ENCODE measurements at regions not wholly inside any gene's neighbourhood (a gene's known extent, or its start where the extent isn't known, plus 50 kb on each side); places are given as distances from the start of the nearest gene placed in this dataset.

DNA sequence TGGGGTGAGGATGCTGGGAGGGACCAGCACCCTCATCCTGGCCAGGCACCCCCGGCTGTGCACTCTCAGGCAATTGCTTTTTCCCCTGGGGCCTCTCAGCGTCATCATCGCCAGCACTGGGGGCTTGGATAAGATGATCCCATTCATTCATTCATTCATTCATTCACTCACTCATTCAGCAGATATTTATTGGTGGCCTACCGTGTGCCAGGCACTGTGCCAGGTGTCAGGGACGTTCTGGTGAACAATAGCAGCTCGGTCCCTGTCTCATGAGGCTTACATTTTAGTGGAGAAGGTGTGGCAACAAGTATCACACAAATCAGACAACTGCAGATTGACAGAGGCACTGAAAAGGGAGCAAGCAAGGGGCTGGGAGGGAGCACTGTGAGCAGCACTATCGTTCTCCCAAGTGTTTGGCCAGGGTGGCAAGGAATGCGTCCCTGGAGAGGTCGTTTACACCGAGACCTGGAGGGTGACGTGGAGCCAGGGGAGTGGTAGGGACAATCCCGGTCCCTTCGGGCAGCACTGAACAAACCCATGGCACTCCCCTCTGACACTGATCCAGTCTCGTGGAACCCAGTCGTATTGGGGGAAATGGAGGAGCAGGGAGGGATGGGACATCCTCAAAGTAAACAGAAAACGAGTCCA, 124.1 kb downstream of the PAPOLA start:
- Mint-ChIP-seq H3K9me3 (ENCODE audit: low read depth) (no peaks in the 10 kb centered on the region), H3K4me1 (ENCODE audit: low read depth) (no peaks in the 10 kb centered on the region), H3K36me3 (ENCODE audit: low read depth) (no peaks in the 10 kb centered on the region)

GRCh38 chr14:96626916-96627315, 124.7 kb downstream of the PAPOLA start:
- no peak for DNase-seq (ENCODE audit: low spot score)
- no peaks in the 10 kb centered on the region for H3K9me3 Mint-ChIP-seq (ENCODE audit: low read depth)
- no peak for TF ChIP-seq CTCF (IDR thresholded peaks at IDR 0.05)
- H3K36me3 Mint-ChIP-seq (ENCODE audit: low read depth), result no peaks in the 10 kb centered on the region
- H3K4me1 Mint-ChIP-seq (ENCODE audit: low read depth), result no peaks in the 10 kb centered on the region
- no peak overlapping the region for H3K27ac Mint-ChIP-seq (ENCODE audit: unreplicated experiment)
- peaks cover 14% of the 10 kb centered on the region for H3K27me3 Mint-ChIP-seq (ENCODE audit: low read depth)
- no peak overlapping the region for H3K4me3 Mint-ChIP-seq (ENCODE audit: unreplicated experiment)

More for the DNA sequence above, 124.1 kb downstream of the PAPOLA start:
- no peak for TF ChIP-seq CTCF (IDR thresholded peaks at IDR 0.05)
- Mint-ChIP-seq H3K4me3 (ENCODE audit: unreplicated experiment) (no peak overlapping the region), H3K27ac (ENCODE audit: unreplicated experiment) (no peak overlapping the region), H3K27me3 (ENCODE audit: low read depth) (peaks cover 16% of the 10 kb centered on the region)
- DNase-seq (ENCODE audit: low spot score), result no peak

GRCh38 chr14:96627386-96627785, 125.2 kb downstream of the PAPOLA start:
- DNase-seq (ENCODE audit: low spot score), result no peak
- no peaks in the 10 kb centered on the region for H3K36me3 Mint-ChIP-seq (ENCODE audit: low read depth)
- no peak overlapping the region for H3K4me3 Mint-ChIP-seq (ENCODE audit: unreplicated experiment)
- H3K27ac Mint-ChIP-seq (ENCODE audit: unreplicated experiment), result no peak overlapping the region
- H3K9me3 Mint-ChIP-seq (ENCODE audit: low read depth), result no peaks in the 10 kb centered on the region
- H3K4me1 Mint-ChIP-seq (ENCODE audit: low read depth), result no peaks in the 10 kb centered on the region
- peaks cover 13% of the 10 kb centered on the region for H3K27me3 Mint-ChIP-seq (ENCODE audit: low read depth)
- no peak for TF ChIP-seq CTCF (IDR thresholded peaks at IDR 0.05)

DNA sequence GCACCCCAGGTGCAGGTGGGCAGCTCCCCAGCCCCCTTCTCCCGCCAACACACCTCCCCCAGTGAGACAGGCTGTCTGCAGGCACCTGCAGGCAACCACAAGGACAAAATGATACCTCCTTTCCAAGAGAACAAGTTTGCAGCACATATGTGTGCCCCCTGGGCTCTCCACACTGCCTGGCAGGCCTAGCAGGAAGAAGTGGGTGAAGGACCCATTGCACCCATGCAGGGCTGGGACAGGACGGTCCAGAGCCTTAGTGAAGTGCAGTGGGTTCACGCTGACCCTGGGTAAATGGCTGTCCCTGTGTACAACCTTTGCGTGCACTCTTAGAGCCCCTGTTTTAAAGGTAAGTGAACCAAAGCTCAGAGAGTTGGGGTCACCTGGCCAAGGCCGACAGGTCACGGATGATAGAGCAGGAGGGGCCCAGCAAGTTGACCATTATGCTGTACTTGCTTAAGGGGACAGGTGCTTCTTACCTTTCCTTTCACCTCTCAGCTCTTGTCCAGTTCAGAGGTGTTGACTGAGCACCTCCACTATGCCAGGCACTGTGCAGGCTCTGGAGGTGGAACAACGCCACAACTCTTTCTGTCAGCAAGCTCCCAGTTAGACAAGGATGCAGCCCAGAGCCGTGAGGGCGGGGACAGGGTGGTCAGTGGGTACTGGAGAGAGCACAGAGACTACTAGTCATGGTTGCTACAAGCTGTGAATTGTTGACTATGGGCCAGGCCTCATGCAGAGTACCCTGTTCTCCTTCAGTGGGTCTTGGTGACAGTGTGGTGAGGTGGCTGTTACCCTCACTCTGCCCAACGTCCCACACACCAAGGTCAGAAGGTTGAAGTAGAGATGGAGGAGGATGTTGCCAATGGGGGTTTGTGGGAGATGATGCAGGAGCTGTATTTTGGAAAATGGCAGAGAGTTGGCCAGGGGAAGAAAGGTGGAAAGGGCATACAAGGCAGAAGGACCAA, 125.9 kb downstream of the PAPOLA start:
- no peak for TF ChIP-seq CTCF (IDR thresholded peaks at IDR 0.05)
- H3K27ac Mint-ChIP-seq (ENCODE audit: unreplicated experiment), result no peak overlapping the region
- no peaks in the 10 kb centered on the region for H3K4me1 Mint-ChIP-seq (ENCODE audit: low read depth)
- H3K36me3 Mint-ChIP-seq (ENCODE audit: low read depth), result no peaks in the 10 kb centered on the region
- no peak for DNase-seq (ENCODE audit: low spot score)
- H3K4me3 Mint-ChIP-seq (ENCODE audit: unreplicated experiment), result no peak overlapping the region
- no peaks in the 10 kb centered on the region for H3K9me3 Mint-ChIP-seq (ENCODE audit: low read depth)
- H3K27me3 Mint-ChIP-seq (ENCODE audit: low read depth), result peaks cover 6% of the 10 kb centered on the region

DNA sequence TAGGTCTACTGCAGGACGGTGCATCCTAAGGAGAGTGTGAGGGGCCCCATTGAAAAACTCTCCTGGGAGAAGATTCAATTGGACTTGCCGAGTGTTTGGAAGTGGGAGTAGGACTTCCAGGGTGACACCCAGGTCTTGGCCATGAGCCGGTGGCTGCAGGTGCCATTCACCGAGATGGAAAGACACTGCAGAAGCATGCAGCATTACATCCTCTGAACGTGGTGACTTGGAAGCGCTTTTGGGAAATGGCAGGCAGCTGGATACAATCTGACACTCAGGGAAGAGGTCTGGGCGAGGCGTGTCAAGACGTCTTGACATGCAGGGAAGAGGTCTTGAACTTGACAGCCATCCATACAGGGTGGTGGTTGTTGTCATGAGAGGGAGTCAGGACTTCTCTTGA, 126.9 kb downstream of the PAPOLA start:
- TF ChIP-seq CTCF (IDR thresholded peaks at IDR 0.05), result no peak
- peaks cover 4% of the 10 kb centered on the region for H3K27me3 Mint-ChIP-seq (ENCODE audit: low read depth)
- DNase-seq (ENCODE audit: low spot score), result no peak

More for the DNA sequence above, 126.9 kb downstream of the PAPOLA start:
- Mint-ChIP-seq H3K27ac (ENCODE audit: unreplicated experiment) (no peak overlapping the region), H3K4me3 (ENCODE audit: unreplicated experiment) (no peak overlapping the region), H3K9me3 (ENCODE audit: low read depth) (no peaks in the 10 kb centered on the region), H3K36me3 (ENCODE audit: low read depth) (no peaks in the 10 kb centered on the region), H3K4me1 (ENCODE audit: low read depth) (no peaks in the 10 kb centered on the region)

Measured in chondrocyte (in vitro differentiated cells).